ENCODE measurements at regions not wholly inside any gene's neighbourhood (a gene's known extent, or its start where the extent isn't known, plus 50 kb on each side); places are given as distances from the start of the nearest gene placed in this dataset.
"Not testable (repeated sequence)": the region's sequence is repeated elsewhere in the genome, so short reads cannot be mapped to it uniquely, and the experiment has no call there.

DNA sequence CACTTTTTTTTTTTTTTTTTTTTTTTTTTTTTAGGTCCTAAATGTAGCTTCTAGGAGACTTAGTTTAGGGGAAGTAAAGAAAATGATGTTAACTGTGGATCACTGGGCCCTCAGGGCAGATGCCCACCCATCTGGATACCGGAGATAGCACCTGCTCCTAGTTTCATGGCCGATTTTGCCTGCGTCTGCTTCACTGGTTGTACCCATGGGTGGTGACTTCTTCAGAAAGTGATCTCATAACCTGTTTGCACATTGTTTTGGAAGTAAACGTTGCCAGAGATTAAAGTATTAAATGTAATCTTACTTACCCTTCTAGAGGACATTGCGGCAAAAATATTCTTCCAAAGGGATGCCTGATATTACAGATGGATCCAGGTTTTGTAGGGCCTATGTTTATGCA, 79.8 kb upstream of the SGK1 start:
- Histone ChIP-seq H3K4me3 (ENCODE audit: low read depth in 1 of 2, low read length in 2 of 2) (no peak overlapping the region), H3K4me1 (ENCODE audit: control insufficient read depth in 1 of 2, insufficient read depth in 2 of 2, low read length in 2 of 2) (no peaks in the 10 kb centered on the region), H3K36me3 (ENCODE audit: control insufficient read depth in 1 of 2, insufficient read depth in 2 of 2, low read length in 2 of 2) (no peaks in the 10 kb centered on the region), H3K9me3 (ENCODE audit: control insufficient read depth in 1 of 2, low read length in 2 of 2) (no peaks in the 10 kb centered on the region), H3K27me3 (ENCODE audit: low read depth, low read length) (no peaks in the 10 kb centered on the region), H3K27ac (ENCODE audit: low read length) (no peak overlapping the region)

DNA sequence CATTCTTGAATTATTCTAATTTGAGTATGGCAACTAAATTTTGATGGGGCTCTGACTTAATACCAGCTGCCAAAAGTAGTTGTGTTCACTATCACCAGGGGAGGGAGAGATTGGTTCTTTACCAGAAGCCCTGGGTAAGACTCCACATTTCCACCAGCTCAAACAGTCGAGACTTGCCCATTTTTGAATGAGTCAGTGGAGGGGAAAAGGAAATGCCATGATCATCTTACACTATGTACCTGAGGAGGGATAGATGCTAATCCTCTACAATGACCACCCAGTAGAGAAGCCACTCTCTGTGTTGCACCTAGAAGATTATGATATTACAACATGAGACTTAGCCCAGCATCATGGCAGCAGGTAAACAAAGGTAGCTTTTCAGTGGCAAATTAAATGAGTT, 77.0 kb upstream of the SGK1 start:
- Histone ChIP-seq H3K36me3 (ENCODE audit: control insufficient read depth in 1 of 2, insufficient read depth in 2 of 2, low read length in 2 of 2) (no peaks in the 10 kb centered on the region), H3K4me3 (ENCODE audit: low read depth in 1 of 2, low read length in 2 of 2) (no peak overlapping the region), H3K27ac (ENCODE audit: low read length) (no peak overlapping the region), H3K27me3 (ENCODE audit: low read depth, low read length) (no peaks in the 10 kb centered on the region), H3K4me1 (ENCODE audit: control insufficient read depth in 1 of 2, insufficient read depth in 2 of 2, low read length in 2 of 2) (no peaks in the 10 kb centered on the region), H3K9me3 (ENCODE audit: control insufficient read depth in 1 of 2, low read length in 2 of 2) (no peaks in the 10 kb centered on the region)

DNA sequence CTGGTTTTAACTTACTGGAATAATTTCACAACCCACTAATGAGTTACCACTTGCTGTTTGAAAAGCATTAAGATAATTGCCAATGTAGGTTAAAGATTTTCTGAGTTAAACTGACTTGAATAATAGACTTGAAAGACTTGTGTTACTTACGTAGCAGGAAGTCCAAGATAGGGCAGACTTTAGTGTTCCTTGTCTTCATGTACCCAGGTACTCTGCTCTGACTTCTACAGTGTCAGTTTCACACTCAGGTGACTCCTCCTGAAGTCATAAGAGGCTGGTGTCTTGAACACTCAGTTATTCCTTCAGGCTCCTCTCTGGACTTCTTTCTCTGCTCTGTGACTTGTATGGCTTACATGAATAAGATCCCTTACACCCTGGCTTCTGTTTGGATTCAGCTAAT, 76.3 kb upstream of the SGK1 start:
- Histone ChIP-seq H3K4me3 (ENCODE audit: low read depth in 1 of 2, low read length in 2 of 2) (no peak overlapping the region), H3K36me3 (ENCODE audit: control insufficient read depth in 1 of 2, insufficient read depth in 2 of 2, low read length in 2 of 2) (no peaks in the 10 kb centered on the region), H3K27ac (ENCODE audit: low read length) (no peak overlapping the region), H3K27me3 (ENCODE audit: low read depth, low read length) (no peaks in the 10 kb centered on the region), H3K9me3 (ENCODE audit: control insufficient read depth in 1 of 2, low read length in 2 of 2) (no peaks in the 10 kb centered on the region), H3K4me1 (ENCODE audit: control insufficient read depth in 1 of 2, insufficient read depth in 2 of 2, low read length in 2 of 2) (no peaks in the 10 kb centered on the region)

DNA sequence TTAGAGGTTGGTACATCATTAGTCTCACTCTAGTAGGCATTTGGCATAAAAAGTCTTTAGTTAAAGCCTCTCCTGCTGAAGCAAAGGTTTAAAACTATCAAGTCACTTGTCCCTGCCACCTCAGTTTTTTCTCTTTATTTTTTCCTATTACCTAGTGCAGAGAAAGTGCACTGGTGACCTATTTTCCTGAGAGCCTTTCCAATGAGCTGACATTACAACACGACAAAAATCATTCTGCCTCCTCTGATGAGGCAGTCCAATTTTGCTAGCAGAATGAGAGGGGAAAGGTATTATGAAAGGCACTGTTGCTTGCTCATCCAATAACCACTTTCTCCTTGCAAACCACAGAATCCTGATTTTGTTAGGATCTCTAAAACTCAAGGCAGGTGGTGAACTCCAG, 73.3 kb upstream of the SGK1 start:
- H3K27ac ChIP-seq (ENCODE audit: low read length): no peak overlapping the region

DNA sequence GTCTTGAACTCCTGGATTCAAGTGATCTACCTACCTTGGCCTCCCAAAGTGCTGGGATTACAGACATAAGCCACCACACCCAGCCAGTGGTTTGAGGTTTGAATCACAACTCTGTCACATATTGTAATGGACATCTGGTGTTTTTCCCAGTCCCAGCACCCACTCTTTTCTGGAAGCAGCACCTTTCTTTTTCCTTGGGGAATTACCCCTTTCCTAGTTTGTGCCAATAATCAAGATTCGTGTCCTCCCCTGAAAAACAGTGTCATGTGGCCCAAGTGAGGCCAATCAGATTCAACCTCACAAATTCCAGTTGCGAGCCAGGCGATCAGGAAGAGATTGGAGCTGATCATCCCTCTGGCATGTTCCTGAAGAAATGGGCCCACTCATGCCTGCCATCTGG, 71.7 kb upstream of the SGK1 start:
- Histone ChIP-seq H3K36me3 (ENCODE audit: control insufficient read depth in 1 of 2, insufficient read depth in 2 of 2, low read length in 2 of 2) (no peaks in the 10 kb centered on the region), H3K4me3 (ENCODE audit: low read depth in 1 of 2, low read length in 2 of 2) (no peak overlapping the region), H3K4me1 (ENCODE audit: control insufficient read depth in 1 of 2, insufficient read depth in 2 of 2, low read length in 2 of 2) (no peaks in the 10 kb centered on the region), H3K9me3 (ENCODE audit: control insufficient read depth in 1 of 2, low read length in 2 of 2) (no peaks in the 10 kb centered on the region), H3K27me3 (ENCODE audit: low read depth, low read length) (no peaks in the 10 kb centered on the region), H3K27ac (ENCODE audit: low read length) (no peak overlapping the region)

More for the DNA sequence above, 73.3 kb upstream of the SGK1 start:
- Histone ChIP-seq H3K27me3 (ENCODE audit: low read depth, low read length) (no peaks in the 10 kb centered on the region), H3K36me3 (ENCODE audit: control insufficient read depth in 1 of 2, insufficient read depth in 2 of 2, low read length in 2 of 2) (no peaks in the 10 kb centered on the region), H3K9me3 (ENCODE audit: control insufficient read depth in 1 of 2, low read length in 2 of 2) (no peaks in the 10 kb centered on the region), H3K4me1 (ENCODE audit: control insufficient read depth in 1 of 2, insufficient read depth in 2 of 2, low read length in 2 of 2) (no peaks in the 10 kb centered on the region), H3K4me3 (ENCODE audit: low read depth in 1 of 2, low read length in 2 of 2) (no peak overlapping the region)

DNA sequence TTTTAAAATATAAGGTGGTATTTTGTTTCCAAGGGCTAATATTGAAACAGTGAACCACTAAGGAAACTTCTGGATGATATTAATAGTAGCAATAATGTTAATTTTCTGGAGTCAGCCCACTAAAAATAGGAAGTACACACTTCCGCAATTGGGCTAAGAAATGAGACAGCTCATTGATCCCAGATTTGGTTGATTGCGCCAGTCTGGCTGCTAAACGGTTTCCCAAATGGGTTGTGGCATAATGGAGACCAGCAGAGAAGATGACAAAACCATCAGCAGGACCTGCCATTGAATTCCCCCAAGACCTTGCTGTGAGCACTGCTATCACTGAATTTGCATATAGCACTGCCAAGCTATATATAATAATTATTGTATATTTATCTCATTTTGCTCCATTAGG, 71.2 kb upstream of the SGK1 start:
- Histone ChIP-seq H3K27ac (ENCODE audit: low read length) (no peak overlapping the region), H3K4me1 (ENCODE audit: control insufficient read depth in 1 of 2, insufficient read depth in 2 of 2, low read length in 2 of 2) (no peaks in the 10 kb centered on the region), H3K36me3 (ENCODE audit: control insufficient read depth in 1 of 2, insufficient read depth in 2 of 2, low read length in 2 of 2) (no peaks in the 10 kb centered on the region), H3K27me3 (ENCODE audit: low read depth, low read length) (no peaks in the 10 kb centered on the region), H3K4me3 (ENCODE audit: low read depth in 1 of 2, low read length in 2 of 2) (no peak overlapping the region), H3K9me3 (ENCODE audit: control insufficient read depth in 1 of 2, low read length in 2 of 2) (no peaks in the 10 kb centered on the region)

DNA sequence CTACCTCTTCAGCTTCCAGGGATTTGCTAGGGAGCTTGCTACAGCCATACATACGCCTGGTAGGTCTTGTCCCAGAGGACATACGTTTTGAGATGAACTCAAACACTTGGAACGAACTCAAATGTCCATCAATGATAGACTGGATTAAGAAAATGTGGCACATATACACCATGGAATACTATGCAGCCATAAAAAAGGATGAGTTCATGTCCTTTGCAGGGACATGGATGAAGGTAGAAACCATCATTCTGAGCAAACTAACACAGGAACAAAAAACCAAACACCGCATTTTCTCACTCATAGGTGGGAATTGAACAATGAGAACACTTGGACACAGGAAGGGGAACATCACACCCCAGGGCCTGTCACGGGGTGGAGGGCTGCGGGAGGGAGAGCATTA, 68.6 kb upstream of the SGK1 start:
- not testable (repeated sequence) for H3K4me3 ChIP-seq (ENCODE audit: low read depth in 1 of 2, low read length in 2 of 2); H3K27ac ChIP-seq (ENCODE audit: low read length); H3K9me3 ChIP-seq (ENCODE audit: control insufficient read depth in 1 of 2, low read length in 2 of 2); H3K27me3 ChIP-seq (ENCODE audit: low read depth, low read length); H3K36me3 ChIP-seq (ENCODE audit: control insufficient read depth in 1 of 2, insufficient read depth in 2 of 2, low read length in 2 of 2); H3K4me1 ChIP-seq (ENCODE audit: control insufficient read depth in 1 of 2, insufficient read depth in 2 of 2, low read length in 2 of 2)

DNA sequence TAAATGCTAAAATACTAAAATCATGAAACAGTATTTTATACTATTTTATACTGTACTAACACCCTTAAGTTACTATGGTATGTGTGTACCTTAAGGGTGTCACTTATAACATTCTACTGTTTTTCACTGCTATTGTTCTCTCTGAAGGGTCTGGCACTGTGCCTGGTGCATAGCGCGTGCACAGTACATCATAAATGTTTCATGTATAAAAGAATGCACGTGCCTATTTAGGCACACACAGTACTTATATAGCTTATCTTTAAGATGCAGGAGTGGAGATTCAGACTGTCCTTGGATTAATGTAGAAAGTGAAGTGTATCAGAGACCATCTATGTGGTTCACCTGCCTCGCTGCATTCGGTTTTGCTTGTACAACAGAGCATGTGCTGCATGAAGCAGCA, 64.0 kb upstream of the SGK1 start:
- Histone ChIP-seq H3K4me3 (ENCODE audit: low read depth in 1 of 2, low read length in 2 of 2) (no peak overlapping the region), H3K36me3 (ENCODE audit: control insufficient read depth in 1 of 2, insufficient read depth in 2 of 2, low read length in 2 of 2) (no peaks in the 10 kb centered on the region), H3K9me3 (ENCODE audit: control insufficient read depth in 1 of 2, low read length in 2 of 2) (no peaks in the 10 kb centered on the region), H3K27ac (ENCODE audit: low read length) (no peak overlapping the region), H3K4me1 (ENCODE audit: control insufficient read depth in 1 of 2, insufficient read depth in 2 of 2, low read length in 2 of 2) (no peaks in the 10 kb centered on the region), H3K27me3 (ENCODE audit: low read depth, low read length) (no peaks in the 10 kb centered on the region)

DNA sequence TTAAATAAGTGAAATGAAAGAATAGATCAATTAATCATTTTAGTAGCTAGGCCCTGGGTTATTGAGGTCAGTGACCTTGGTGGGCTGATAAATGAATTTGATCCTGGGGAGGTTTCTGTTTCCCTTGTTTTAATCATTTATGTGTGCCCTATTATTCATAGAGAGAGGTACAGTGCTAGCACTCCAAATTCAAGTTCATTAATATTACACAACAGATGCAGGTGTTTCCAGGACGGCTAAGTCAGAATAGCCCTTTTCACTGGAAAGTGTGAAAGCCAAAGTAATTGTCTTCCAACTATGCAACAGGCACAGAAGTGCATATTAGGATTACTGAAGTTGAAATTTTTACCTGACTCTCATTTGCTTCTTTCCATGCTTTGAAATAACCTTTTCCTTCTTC, 61.7 kb upstream of the SGK1 start:
- Histone ChIP-seq H3K4me3 (ENCODE audit: low read depth in 1 of 2, low read length in 2 of 2) (no peak overlapping the region), H3K27ac (ENCODE audit: low read length) (peak overlapping the region; percentile 68), H3K27me3 (ENCODE audit: low read depth, low read length) (no peaks in the 10 kb centered on the region), H3K4me1 (ENCODE audit: control insufficient read depth in 1 of 2, insufficient read depth in 2 of 2, low read length in 2 of 2) (no peaks in the 10 kb centered on the region), H3K36me3 (ENCODE audit: control insufficient read depth in 1 of 2, insufficient read depth in 2 of 2, low read length in 2 of 2) (no peaks in the 10 kb centered on the region), H3K9me3 (ENCODE audit: control insufficient read depth in 1 of 2, low read length in 2 of 2) (no peaks in the 10 kb centered on the region)

DNA sequence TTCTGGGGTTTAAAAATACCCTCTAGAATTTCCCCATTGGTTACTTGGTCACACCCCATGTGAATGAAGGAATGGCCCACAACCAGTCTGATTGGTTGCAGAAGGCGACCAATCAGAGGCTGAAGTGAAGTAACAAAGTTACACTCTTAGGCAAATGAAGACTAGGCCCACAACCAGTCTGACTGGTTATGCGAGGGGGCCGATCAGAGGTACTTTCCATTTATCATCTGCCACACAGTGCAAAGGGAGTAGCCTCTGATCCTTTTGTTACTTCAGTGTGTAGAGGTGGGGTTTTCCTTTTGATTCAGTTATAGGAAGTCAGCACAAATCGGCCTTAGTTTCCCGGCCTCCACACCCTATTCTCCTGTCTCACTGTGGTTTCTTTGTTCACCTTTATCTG, 61.2 kb upstream of the SGK1 start:
- no peaks in the 10 kb centered on the region for H3K4me1 ChIP-seq (ENCODE audit: control insufficient read depth in 1 of 2, insufficient read depth in 2 of 2, low read length in 2 of 2)
- H3K4me3 ChIP-seq (ENCODE audit: low read depth in 1 of 2, low read length in 2 of 2): no peak overlapping the region
- no peaks in the 10 kb centered on the region for H3K9me3 ChIP-seq (ENCODE audit: control insufficient read depth in 1 of 2, low read length in 2 of 2)
- peak overlapping the region; percentile 68 for H3K27ac ChIP-seq (ENCODE audit: low read length)
- H3K36me3 ChIP-seq (ENCODE audit: control insufficient read depth in 1 of 2, insufficient read depth in 2 of 2, low read length in 2 of 2): no peaks in the 10 kb centered on the region
- H3K27me3 ChIP-seq (ENCODE audit: low read depth, low read length): no peaks in the 10 kb centered on the region

DNA sequence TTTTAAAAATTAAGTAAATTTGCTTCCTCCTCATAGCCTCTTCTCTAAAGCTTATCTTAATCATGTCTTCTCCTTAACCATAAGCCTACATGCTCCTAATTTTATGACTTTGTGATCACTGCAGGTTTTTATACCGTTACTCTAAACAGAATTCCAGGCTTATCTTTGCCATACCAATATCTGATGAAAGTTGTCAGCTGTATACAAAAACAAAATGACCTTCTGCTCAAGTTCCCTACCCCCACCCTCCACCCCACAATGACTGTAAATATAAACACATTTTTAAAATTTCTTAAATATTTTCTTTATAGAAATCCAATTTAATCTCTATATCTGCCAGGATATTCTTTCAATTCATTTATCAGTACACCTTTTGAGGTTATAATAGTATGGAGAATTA, 60.5 kb upstream of the SGK1 start:
- Histone ChIP-seq H3K27ac (ENCODE audit: low read length) (no peak overlapping the region), H3K27me3 (ENCODE audit: low read depth, low read length) (no peaks in the 10 kb centered on the region), H3K4me1 (ENCODE audit: control insufficient read depth in 1 of 2, insufficient read depth in 2 of 2, low read length in 2 of 2) (peaks cover under 1 to 3% of the 10 kb centered on the region in 2 donors), H3K36me3 (ENCODE audit: control insufficient read depth in 1 of 2, insufficient read depth in 2 of 2, low read length in 2 of 2) (no peaks in the 10 kb centered on the region), H3K9me3 (ENCODE audit: control insufficient read depth in 1 of 2, low read length in 2 of 2) (no peaks in the 10 kb centered on the region), H3K4me3 (ENCODE audit: low read depth in 1 of 2, low read length in 2 of 2) (no peak overlapping the region)

DNA sequence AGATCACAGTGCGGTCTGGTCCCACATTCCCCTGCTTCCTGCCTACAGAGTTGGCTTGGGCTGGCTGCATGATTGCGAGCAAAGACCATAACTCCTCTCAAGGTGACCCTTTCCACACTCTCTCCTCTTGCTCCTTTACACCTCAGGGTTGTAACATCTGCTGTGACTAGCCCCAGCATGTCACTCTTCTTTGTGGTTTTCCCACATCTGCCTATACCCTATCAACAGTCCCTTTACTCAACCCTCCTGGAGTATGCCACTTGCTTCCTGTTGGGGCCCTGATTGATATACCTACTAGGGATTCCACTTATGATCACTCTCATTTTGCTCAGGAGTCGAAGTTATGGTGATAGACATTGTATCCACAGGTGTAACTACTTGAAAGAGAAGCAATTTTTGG, 58.9 kb upstream of the SGK1 start:
- H3K4me1 ChIP-seq (ENCODE audit: control insufficient read depth in 1 of 2, insufficient read depth in 2 of 2, low read length in 2 of 2): peaks cover 3 to 10% of the 10 kb centered on the region in 2 donors
- no peak overlapping the region for H3K27ac ChIP-seq (ENCODE audit: low read length)
- no peaks in the 10 kb centered on the region for H3K9me3 ChIP-seq (ENCODE audit: control insufficient read depth in 1 of 2, low read length in 2 of 2)
- no peaks in the 10 kb centered on the region for H3K36me3 ChIP-seq (ENCODE audit: control insufficient read depth in 1 of 2, insufficient read depth in 2 of 2, low read length in 2 of 2)
- no peak overlapping the region for H3K4me3 ChIP-seq (ENCODE audit: low read depth in 1 of 2, low read length in 2 of 2)
- no peaks in the 10 kb centered on the region for H3K27me3 ChIP-seq (ENCODE audit: low read depth, low read length)
